ENCODE measurements at regions not wholly inside any gene's neighbourhood (a gene's known extent, or its start where the extent isn't known, plus 50 kb on each side); places are given as distances from the start of the nearest gene placed in this dataset.

- TF ChIP-seq CTCF (IDR thresholded peaks at IDR 0.05) (no peak), POLR2A (IDR thresholded peaks at IDR 0.05) (no peak), POLR2AphosphoS5 (IDR thresholded peaks at IDR 0.05) (no peak), EP300 (IDR thresholded peaks at IDR 0.05) (no peak)
Measured at GRCh38 chr13:78430811-78431210, 172.5 kb downstream of the POU4F1 start.
